Memory B cell (primary cell): ENCODE measurements at regions not wholly inside any gene's neighbourhood (a gene's known extent, or its start where the extent isn't known, plus 50 kb on each side); places are given as distances from the start of the nearest gene placed in this dataset.
A peak's percentile ranks its signal among the peaks of the same experiment; 100 is the strongest.

ENCODE experiments used
- ATAC-seq: fragments of 150-1000 bp; cut with Tn5 transposase; 2 replicates; pipeline ENCODE4 v1.10.0; 2021; ENCODE audit warnings: low read depth, mild to moderate bottlenecking, moderate library complexity
- DNase-seq, 2 donors: peaks; one replicate each; pipeline ENCODE4 v3.0.0; 2022; ENCODE audit warnings: low spot score in 2 of 2
- H3K27ac Mint-ChIP-seq: one replicate; pipeline ENCODE4 v1.8.0; 2022; ENCODE audit warnings: mild to moderate bottlenecking, moderate library complexity, mixed read lengths
- H3K27me3 Mint-ChIP-seq: one replicate; pipeline ENCODE4 v1.8.0; 2022; ENCODE audit warnings: mixed read lengths
- H3K36me3 Mint-ChIP-seq: one replicate; pipeline ENCODE4 v1.8.0; 2022; ENCODE audit warnings: mild to moderate bottlenecking, mixed read lengths
- H3K4me1 Mint-ChIP-seq: one replicate; pipeline ENCODE4 v1.8.0; 2022; ENCODE audit warnings: mixed read lengths
- H3K4me3 Mint-ChIP-seq: one replicate; pipeline ENCODE4 v1.8.0; 2022; ENCODE audit warnings: mild to moderate bottlenecking, moderate library complexity, mixed read lengths
- H3K9me3 Mint-ChIP-seq: one replicate; pipeline ENCODE4 v1.8.0; 2022; ENCODE audit warnings: mixed read lengths

- Mint-ChIP-seq H3K27ac (no peak overlapping the region), H3K36me3 (peaks cover 30% of the 10 kb centered on the region), H3K4me3 (no peak overlapping the region), H3K9me3 (peaks cover 10% of the 10 kb centered on the region), H3K4me1 (peaks cover 17% of the 10 kb centered on the region), H3K27me3 (no peaks in the 10 kb centered on the region)
- ATAC-seq (no peak), DNase-seq (no peak)
Observed at GRCh38 chr12:31855427-31855826, 103.8 kb upstream of the RESF1 start.

GRCh38 chr12:31853977-31854376 is 105.2 kb upstream of the RESF1 start:
- no peak for DNase-seq
- H3K4me3 Mint-ChIP-seq, result no peak overlapping the region

GRCh38 chr12:31853520-31853919 is 105.7 kb upstream of the RESF1 start:
- peaks cover 28% of the 10 kb centered on the region for H3K36me3 Mint-ChIP-seq

More at GRCh38 chr12:31853977-31854376, 105.2 kb upstream of the RESF1 start:
- H3K4me1 Mint-ChIP-seq, result peaks cover 4% of the 10 kb centered on the region
- H3K27ac Mint-ChIP-seq, result peak overlapping the region; percentile 32
- H3K36me3 Mint-ChIP-seq, result peaks cover 28% of the 10 kb centered on the region
- no peaks in the 10 kb centered on the region for H3K27me3 Mint-ChIP-seq
- peaks cover 10% of the 10 kb centered on the region for H3K9me3 Mint-ChIP-seq
- no peak for ATAC-seq

GRCh38 chr12:31850268-31850667 is 108.9 kb upstream of the RESF1 start:
- ATAC-seq (no peak), DNase-seq (no peak)
- H3K27ac Mint-ChIP-seq, result no peak overlapping the region
- H3K4me3 Mint-ChIP-seq, result no peak overlapping the region
- no peaks in the 10 kb centered on the region for H3K27me3 Mint-ChIP-seq
- peaks cover 4% of the 10 kb centered on the region for H3K4me1 Mint-ChIP-seq
- peaks cover 11% of the 10 kb centered on the region for H3K9me3 Mint-ChIP-seq
- H3K36me3 Mint-ChIP-seq, result peaks cover 42% of the 10 kb centered on the region

More at GRCh38 chr12:31853520-31853919, 105.7 kb upstream of the RESF1 start:
- Mint-ChIP-seq H3K27me3 (no peaks in the 10 kb centered on the region), H3K4me3 (no peak overlapping the region), H3K27ac (peak overlapping the region; percentile 32), H3K9me3 (peaks cover 10% of the 10 kb centered on the region), H3K4me1 (peaks cover 4% of the 10 kb centered on the region)
- ATAC-seq, result no peak
- DNase-seq, result no peak

- H3K9me3 Mint-ChIP-seq, result peaks cover 11% of the 10 kb centered on the region
- H3K27me3 Mint-ChIP-seq, result no peaks in the 10 kb centered on the region
- H3K4me3 Mint-ChIP-seq, result no peak overlapping the region
- peaks cover 4% of the 10 kb centered on the region for H3K4me1 Mint-ChIP-seq
- H3K36me3 Mint-ChIP-seq, result peaks cover 42% of the 10 kb centered on the region
- H3K27ac Mint-ChIP-seq, result no peak overlapping the region
- DNase-seq (no peak), ATAC-seq (no peak)
Observed at GRCh38 chr12:31849090-31849687, 110.0 kb upstream of the RESF1 start.

GRCh38 chr12:31846405-31846804 is 112.8 kb upstream of the RESF1 start:
- no peaks in the 10 kb centered on the region for H3K27me3 Mint-ChIP-seq
- peaks cover 8% of the 10 kb centered on the region for H3K4me1 Mint-ChIP-seq
- H3K9me3 Mint-ChIP-seq, result peaks cover 6% of the 10 kb centered on the region
- peaks cover 36% of the 10 kb centered on the region for H3K36me3 Mint-ChIP-seq
- H3K4me3 Mint-ChIP-seq, result no peak overlapping the region
- peak overlapping the region; percentile 14 for H3K27ac Mint-ChIP-seq
- ATAC-seq, result no peak
- no peak for DNase-seq

GRCh38 chr12:31845613-31846322 is 113.4 kb upstream of the RESF1 start:
- ATAC-seq (no peak), DNase-seq (no peak)
- Mint-ChIP-seq H3K27ac (peak overlapping the region; percentile 14), H3K4me3 (no peak overlapping the region), H3K27me3 (no peaks in the 10 kb centered on the region), H3K9me3 (peaks cover 5% of the 10 kb centered on the region), H3K36me3 (peaks cover 32% of the 10 kb centered on the region), H3K4me1 (peaks cover 8% of the 10 kb centered on the region)

GRCh38 chr12:31843398-31844095 is 114.7 kb upstream of the AMN1 start:
- no peak for ATAC-seq
- peak overlapping the region; percentile 40 for H3K27ac Mint-ChIP-seq
- H3K27me3 Mint-ChIP-seq, result no peaks in the 10 kb centered on the region

GRCh38 chr12:31837913-31838312 is 109.1 kb upstream of the AMN1 start:
- ATAC-seq, result no peak
- no peaks in the 10 kb centered on the region for H3K27me3 Mint-ChIP-seq

More at GRCh38 chr12:31843398-31844095, 114.7 kb upstream of the AMN1 start:
- no peak for DNase-seq
- peaks cover 5% of the 10 kb centered on the region for H3K9me3 Mint-ChIP-seq
- H3K4me1 Mint-ChIP-seq, result peaks cover 8% of the 10 kb centered on the region
- H3K36me3 Mint-ChIP-seq, result peaks cover 33% of the 10 kb centered on the region
- H3K4me3 Mint-ChIP-seq, result no peak overlapping the region

GRCh38 chr12:31835276-31835882 is 106.6 kb upstream of the AMN1 start:
- Mint-ChIP-seq H3K4me1 (peaks cover 20% of the 10 kb centered on the region), H3K27ac (peak overlapping the region; percentile 79), H3K36me3 (no peaks in the 10 kb centered on the region), H3K9me3 (no peaks in the 10 kb centered on the region), H3K27me3 (no peaks in the 10 kb centered on the region), H3K4me3 (peak overlapping the region; percentile 39)
- DNase-seq (no peak), ATAC-seq (peak; percentile 23)

More at GRCh38 chr12:31837913-31838312, 109.1 kb upstream of the AMN1 start:
- H3K4me1 Mint-ChIP-seq, result peaks cover 15% of the 10 kb centered on the region
- no peak overlapping the region for H3K27ac Mint-ChIP-seq
- no peak for DNase-seq
- H3K36me3 Mint-ChIP-seq, result peaks cover 4% of the 10 kb centered on the region
- H3K9me3 Mint-ChIP-seq, result no peaks in the 10 kb centered on the region
- no peak overlapping the region for H3K4me3 Mint-ChIP-seq

- H3K9me3 Mint-ChIP-seq, result peaks cover 2% of the 10 kb centered on the region
- peaks cover 7% of the 10 kb centered on the region for H3K36me3 Mint-ChIP-seq
- ATAC-seq (peak; percentile 14), DNase-seq (no peak)
- H3K27ac Mint-ChIP-seq, result peak overlapping the region; percentile 85
- H3K4me1 Mint-ChIP-seq, result peaks cover 24% of the 10 kb centered on the region
- H3K4me3 Mint-ChIP-seq, result no peak overlapping the region
- H3K27me3 Mint-ChIP-seq, result no peaks in the 10 kb centered on the region
Observed at GRCh38 chr12:31834150-31834549, 105.3 kb upstream of the AMN1 start.

GRCh38 chr12:31832740-31833729 is 104.2 kb upstream of the AMN1 start:
- peak; percentile 29 to 37 for DNase-seq
- H3K36me3 Mint-ChIP-seq, result peaks cover 8% of the 10 kb centered on the region
- H3K27ac Mint-ChIP-seq, result peak overlapping the region; percentile 85
- H3K27me3 Mint-ChIP-seq, result no peaks in the 10 kb centered on the region
- peaks cover 2% of the 10 kb centered on the region for H3K9me3 Mint-ChIP-seq
- peaks cover 25% of the 10 kb centered on the region for H3K4me1 Mint-ChIP-seq
- peak; percentile 81 for ATAC-seq
- H3K4me3 Mint-ChIP-seq, result peak overlapping the region; percentile 39

- Mint-ChIP-seq H3K27me3 (no peaks in the 10 kb centered on the region), H3K9me3 (peaks cover 8% of the 10 kb centered on the region), H3K4me3 (peak overlapping the region; percentile 27), H3K4me1 (peaks cover 23% of the 10 kb centered on the region), H3K27ac (no peak overlapping the region), H3K36me3 (peaks cover 24% of the 10 kb centered on the region)
- no peak for DNase-seq
- no peak for ATAC-seq
Observed at GRCh38 chr12:31828071-31828470, 99.2 kb upstream of the AMN1 start.
